K562 (cell line): ENCODE measurements at regions not wholly inside any gene's neighbourhood (a gene's known extent, or its start where the extent isn't known, plus 50 kb on each side); places are given as distances from the start of the nearest gene placed in this dataset.

Experiments
- HLTF ChIP-seq: fragments of 450-650 bp; IDR thresholded peaks from 2 replicates; pipeline ENCODE4 v1.6.1; 2016
- KDM1A ChIP-seq, 2 experiments: fragments of 450-650 bp; IDR thresholded peaks; 2 replicates each; pipeline ENCODE4 v1.6.1; 2016; ENCODE audit warnings: mild to moderate bottlenecking in 2 of 2
- LARP7 ChIP-seq: fragments of 450-650 bp; IDR thresholded peaks from 2 replicates; pipeline ENCODE4 v1.6.1; 2016
- MEIS2 ChIP-seq: fragments of 450-650 bp; IDR thresholded peaks from 2 replicates; pipeline ENCODE4 v1.6.1; 2014; ENCODE audit warnings: mild to moderate bottlenecking; ENCODE audit not compliant: partially characterized antibody
- NFIC ChIP-seq: fragments of 450-650 bp; IDR thresholded peaks from 2 replicates; pipeline ENCODE4 v1.6.1; 2017; ENCODE audit warnings: mild to moderate bottlenecking, inconsistent platforms
- SOX6 ChIP-seq: fragments of 450-650 bp; IDR thresholded peaks from 2 replicates; pipeline ENCODE4 v1.6.1; 2014; ENCODE audit warnings: mild to moderate bottlenecking
- TEAD4 ChIP-seq, 2 experiments: sonication (generic) in 1 of 2; formaldehyde crosslinking in 1 of 2; IDR thresholded peaks; 2 replicates each; pipeline versions ENCODE4 v1.6.1 to v1.8.0; 2012 to 2022; ENCODE audit warnings: borderline replicate concordance in 1 of 2, inconsistent platforms in 1 of 2, low read length in 1 of 2, mild to moderate bottlenecking in 1 of 2, missing genetic modification reagents in 1 of 2
- TSHZ1 ChIP-seq: fragments of 250-450 bp; sonication (Bioruptor Pico); IDR thresholded peaks from 2 replicates; pipeline ENCODE4 v1.4.0; 2020; ENCODE audit warnings: mild to moderate bottlenecking, moderate library complexity
- ZNF133 ChIP-seq: fragments of 250-450 bp; sonication (Bioruptor Pico); IDR thresholded peaks from 2 replicates; pipeline ENCODE4 v1.4.0; 2020; ENCODE audit warnings: mild to moderate bottlenecking
- ZNF143 ChIP-seq: sonication (generic); formaldehyde crosslinking; IDR thresholded peaks from 2 replicates; pipeline ENCODE4 v1.9.0; 2022; ENCODE audit warnings: mild to moderate bottlenecking, missing genetic modification reagents
- ZNF347 ChIP-seq: fragments of 450-650 bp; formaldehyde crosslinking; IDR thresholded peaks from 2 replicates; pipeline ENCODE4 v1.4.0; 2020; ENCODE audit warnings: low read depth, mild to moderate bottlenecking, moderate library complexity
- TF ChIP-seq, protein P1 (sequence below): fragments of 450-650 bp; IDR thresholded peaks from 2 replicates; pipeline ENCODE4 v1.6.1; 2016; ENCODE audit warnings: antibody characterized with exemption
- TF ChIP-seq, protein P2 (sequence below): fragments of 450-650 bp; formaldehyde crosslinking; IDR thresholded peaks from 2 replicates; pipeline ENCODE4 v1.4.0; 2022; ENCODE audit warnings: missing genetic modification characterization
- TF ChIP-seq, protein P3 (sequence below): fragments of 450-650 bp; formaldehyde crosslinking; IDR thresholded peaks from 2 replicates; pipeline ENCODE4 v1.4.0; 2022; ENCODE audit warnings: mild to moderate bottlenecking, moderate library complexity
- TF ChIP-seq, protein P4 (sequence below): sonication (generic); formaldehyde crosslinking; IDR thresholded peaks from 2 replicates; pipeline ENCODE4 v1.8.0; 2022; ENCODE audit warnings: missing genetic modification reagents, mild to moderate bottlenecking, borderline replicate concordance
- TF ChIP-seq, protein P5 (sequence below), 2 experiments: fragments of 250-450 bp in 1 of 2; fragments of 450-650 bp in 1 of 2; sonication (Bioruptor Pico) in 1 of 2; IDR thresholded peaks; 2 replicates each; pipeline versions ENCODE4 v1.6.1 to v1.8.0; 2016 to 2021; ENCODE audit warnings: mild to moderate bottlenecking in 2 of 2, moderate library complexity in 2 of 2, missing compliant biosample characterization in 1 of 2, missing genetic modification characterization in 1 of 2

GRCh38 chr6:135118134-135118730 lies 62.9 kb upstream of the MYB start (continued):
- TF ChIP-seq SOX6 (peak; percentile 47), ZNF347 (CRISPR knock-in tag) (no peak), NFIC (peak; percentile 44), KDM1A (IDR thresholded peaks at IDR 0.05) (peak; percentile 69 to 78), TEAD4 (IDR thresholded peaks at IDR 0.05; ENCODE audit: low read length) (peak; percentile 71; the same call in 1 of the 2 replicates), TEAD4 (CRISPR knock-in tag; IDR thresholded peaks at IDR 0.05; ENCODE audit: borderline replicate concordance) (no peak), MEIS2 (peak; percentile 39), HLTF (peak; percentile 68; the same call in 1 of the 2 replicates), TSHZ1 (no peak), ZNF133 (CRISPR knock-in tag) (no peak), LARP7 (no peak), ZNF143 (no peak)
- TF ChIP-seq, protein P1, sequence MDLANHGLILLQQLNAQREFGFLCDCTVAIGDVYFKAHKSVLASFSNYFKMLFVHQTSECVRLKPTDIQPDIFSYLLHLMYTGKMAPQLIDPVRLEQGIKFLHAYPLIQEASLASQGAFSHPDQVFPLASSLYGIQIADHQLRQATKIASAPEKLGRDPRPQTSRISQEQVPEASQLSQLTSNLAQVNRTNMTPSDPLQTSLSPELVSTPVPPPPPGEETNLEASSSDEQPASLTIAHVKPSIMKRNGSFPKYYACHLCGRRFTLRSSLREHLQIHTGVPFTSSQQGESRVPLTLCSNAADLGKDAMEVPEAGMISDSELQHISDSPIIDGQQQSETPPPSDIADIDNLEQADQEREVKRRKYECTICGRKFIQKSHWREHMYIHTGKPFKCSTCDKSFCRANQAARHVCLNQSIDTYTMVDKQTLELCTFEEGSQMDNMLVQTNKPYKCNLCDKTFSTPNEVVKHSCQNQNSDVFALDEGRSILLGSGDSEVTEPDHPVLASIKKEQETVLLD: peak; percentile 68; the same call in 1 of the 2 replicates
- TF ChIP-seq, protein P2, sequence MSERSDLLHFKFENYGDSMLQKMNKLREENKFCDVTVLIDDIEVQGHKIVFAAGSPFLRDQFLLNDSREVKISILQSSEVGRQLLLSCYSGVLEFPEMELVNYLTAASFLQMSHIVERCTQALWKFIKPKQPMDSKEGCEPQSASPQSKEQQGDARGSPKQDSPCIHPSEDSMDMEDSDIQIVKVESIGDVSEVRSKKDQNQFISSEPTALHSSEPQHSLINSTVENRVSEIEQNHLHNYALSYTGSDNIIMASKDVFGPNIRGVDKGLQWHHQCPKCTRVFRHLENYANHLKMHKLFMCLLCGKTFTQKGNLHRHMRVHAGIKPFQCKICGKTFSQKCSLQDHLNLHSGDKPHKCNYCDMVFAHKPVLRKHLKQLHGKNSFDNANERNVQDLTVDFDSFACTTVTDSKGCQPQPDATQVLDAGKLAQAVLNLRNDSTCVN (CRISPR knock-in tag): 0 out of 2 replicates have a peak, but pooled peaks have one; percentile 60
- TF ChIP-seq, protein P3, sequence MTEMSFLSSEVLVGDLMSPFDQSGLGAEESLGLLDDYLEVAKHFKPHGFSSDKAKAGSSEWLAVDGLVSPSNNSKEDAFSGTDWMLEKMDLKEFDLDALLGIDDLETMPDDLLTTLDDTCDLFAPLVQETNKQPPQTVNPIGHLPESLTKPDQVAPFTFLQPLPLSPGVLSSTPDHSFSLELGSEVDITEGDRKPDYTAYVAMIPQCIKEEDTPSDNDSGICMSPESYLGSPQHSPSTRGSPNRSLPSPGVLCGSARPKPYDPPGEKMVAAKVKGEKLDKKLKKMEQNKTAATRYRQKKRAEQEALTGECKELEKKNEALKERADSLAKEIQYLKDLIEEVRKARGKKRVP (CRISPR knock-in tag): no peak
- TF ChIP-seq, protein P4, sequence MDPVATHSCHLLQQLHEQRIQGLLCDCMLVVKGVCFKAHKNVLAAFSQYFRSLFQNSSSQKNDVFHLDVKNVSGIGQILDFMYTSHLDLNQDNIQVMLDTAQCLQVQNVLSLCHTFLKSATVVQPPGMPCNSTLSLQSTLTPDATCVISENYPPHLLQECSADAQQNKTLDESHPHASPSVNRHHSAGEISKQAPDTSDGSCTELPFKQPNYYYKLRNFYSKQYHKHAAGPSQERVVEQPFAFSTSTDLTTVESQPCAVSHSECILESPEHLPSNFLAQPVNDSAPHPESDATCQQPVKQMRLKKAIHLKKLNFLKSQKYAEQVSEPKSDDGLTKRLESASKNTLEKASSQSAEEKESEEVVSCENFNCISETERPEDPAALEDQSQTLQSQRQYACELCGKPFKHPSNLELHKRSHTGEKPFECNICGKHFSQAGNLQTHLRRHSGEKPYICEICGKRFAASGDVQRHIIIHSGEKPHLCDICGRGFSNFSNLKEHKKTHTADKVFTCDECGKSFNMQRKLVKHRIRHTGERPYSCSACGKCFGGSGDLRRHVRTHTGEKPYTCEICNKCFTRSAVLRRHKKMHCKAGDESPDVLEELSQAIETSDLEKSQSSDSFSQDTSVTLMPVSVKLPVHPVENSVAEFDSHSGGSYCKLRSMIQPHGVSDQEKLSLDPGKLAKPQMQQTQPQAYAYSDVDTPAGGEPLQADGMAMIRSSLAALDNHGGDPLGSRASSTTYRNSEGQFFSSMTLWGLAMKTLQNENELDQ: no peak
- TF ChIP-seq, protein P5, sequence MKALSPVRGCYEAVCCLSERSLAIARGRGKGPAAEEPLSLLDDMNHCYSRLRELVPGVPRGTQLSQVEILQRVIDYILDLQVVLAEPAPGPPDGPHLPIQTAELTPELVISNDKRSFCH (CRISPR knock-in tag; IDR thresholded peaks at IDR 0.05): no peak
- TF ChIP-seq, protein P5 (tag; IDR thresholded peaks at IDR 0.05): peak; percentile 66; the same call in 1 of the 2 replicates
